HUES48 (cell line): ENCODE measurements at regions not wholly inside any gene's neighbourhood (a gene's known extent, or its start where the extent isn't known, plus 50 kb on each side); places are given as distances from the start of the nearest gene placed in this dataset.

ENCODE experiments used
- H3K27ac ChIP-seq: one replicate; pipeline ENCODE4 v1.7.0; 2013; ENCODE audit warnings: low read depth, low read length, inconsistent platforms
- H3K27me3 ChIP-seq: 2 replicates; pipeline ENCODE4 v1.6.1; 2013; ENCODE audit warnings: mild to moderate bottlenecking, low read length; ENCODE audit not compliant: control insufficient read depth, insufficient read depth
- H3K36me3 ChIP-seq: 2 replicates; pipeline ENCODE4 v1.6.1; 2013; ENCODE audit warnings: low read length; ENCODE audit not compliant: control insufficient read depth, insufficient read depth
- H3K4me1 ChIP-seq: 2 replicates; pipeline ENCODE4 v1.6.1; 2013; ENCODE audit warnings: mild to moderate bottlenecking, low read length; ENCODE audit not compliant: control insufficient read depth, insufficient read depth
- H3K4me3 ChIP-seq: 2 replicates; pipeline ENCODE4 v1.5.1; 2013; ENCODE audit warnings: mild to moderate bottlenecking, low read depth, low read length
- H3K9ac ChIP-seq: 2 replicates; pipeline ENCODE4 v1.6.1; 2013; ENCODE audit warnings: mild to moderate bottlenecking, low read depth, low read length, moderate library complexity
- H3K9me3 ChIP-seq: 2 replicates; pipeline ENCODE4 v1.6.1; 2013; ENCODE audit warnings: low read length; ENCODE audit not compliant: control insufficient read depth, insufficient read depth

DNA sequence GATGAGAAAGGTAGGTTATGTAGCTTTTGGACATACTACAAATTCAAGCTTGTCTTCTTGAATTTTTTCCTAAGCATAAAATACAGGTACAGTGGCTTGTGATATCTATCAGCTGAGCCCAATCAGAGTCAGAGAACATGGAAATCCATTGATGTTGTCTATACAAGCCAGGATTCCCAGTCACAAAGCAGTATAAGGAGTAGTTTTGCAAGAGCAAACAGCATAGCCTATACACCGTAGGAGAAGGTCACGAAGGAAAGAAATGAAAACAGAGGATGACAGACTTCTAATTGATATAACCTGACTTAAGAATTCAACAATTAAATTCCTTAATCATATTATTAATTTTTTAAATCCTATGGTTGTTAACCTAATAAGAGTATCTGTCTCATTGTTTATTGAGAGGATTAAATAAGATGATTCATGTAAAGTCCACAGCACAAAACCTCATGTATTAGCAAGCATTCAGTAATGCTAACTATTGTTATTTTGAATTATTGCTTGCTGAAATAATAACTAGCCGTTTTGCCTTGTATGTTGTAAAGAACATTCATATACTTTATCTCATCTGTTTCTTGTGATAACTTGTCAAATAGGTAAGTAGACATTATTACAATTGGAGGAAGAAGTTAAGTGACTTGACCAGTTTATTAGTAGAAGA lies 276.6 kb upstream of the ZPLD1 start:
- Histone ChIP-seq H3K4me3 (no peak overlapping the region), H3K27ac (no peak overlapping the region), H3K4me1 (no peaks in the 10 kb centered on the region), H3K36me3 (no peaks in the 10 kb centered on the region), H3K27me3 (no peaks in the 10 kb centered on the region), H3K9ac (no peak overlapping the region), H3K9me3 (no peaks in the 10 kb centered on the region)

DNA sequence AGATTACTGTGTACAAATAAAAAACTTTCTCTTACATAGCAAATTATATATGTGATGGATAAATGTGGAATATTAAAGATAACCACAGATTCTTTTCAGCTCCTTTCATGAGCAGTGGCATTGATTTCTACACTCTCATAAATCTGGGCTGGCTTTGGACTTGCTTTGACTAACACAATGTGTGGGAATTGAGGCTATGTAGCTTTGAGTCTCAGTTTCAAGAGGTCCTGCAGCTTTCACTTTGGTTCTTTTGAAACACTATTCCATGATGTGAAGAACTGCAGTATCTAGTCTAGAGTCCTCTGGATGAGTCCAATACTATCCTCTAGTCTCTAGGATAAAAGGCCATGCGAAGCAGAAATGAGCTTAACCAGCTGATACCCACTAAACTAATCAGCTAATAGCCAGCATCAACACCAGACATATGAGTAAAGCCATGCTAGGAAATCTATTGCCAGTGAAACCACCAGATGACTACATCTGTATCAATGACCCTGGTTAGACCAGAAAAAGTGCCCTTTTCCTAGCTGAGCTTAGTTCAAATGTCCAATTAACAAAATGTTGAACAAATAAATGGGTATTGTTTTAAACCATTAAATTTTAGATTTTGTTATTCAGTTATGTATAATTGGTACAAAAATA lies 274.9 kb upstream of the ZPLD1 start:
- no peak overlapping the region for H3K27ac ChIP-seq
- no peaks in the 10 kb centered on the region for H3K4me1 ChIP-seq
- no peak overlapping the region for H3K9ac ChIP-seq
- H3K9me3 ChIP-seq = no peaks in the 10 kb centered on the region
- no peaks in the 10 kb centered on the region for H3K36me3 ChIP-seq
- no peak overlapping the region for H3K4me3 ChIP-seq
- H3K27me3 ChIP-seq = no peaks in the 10 kb centered on the region

DNA sequence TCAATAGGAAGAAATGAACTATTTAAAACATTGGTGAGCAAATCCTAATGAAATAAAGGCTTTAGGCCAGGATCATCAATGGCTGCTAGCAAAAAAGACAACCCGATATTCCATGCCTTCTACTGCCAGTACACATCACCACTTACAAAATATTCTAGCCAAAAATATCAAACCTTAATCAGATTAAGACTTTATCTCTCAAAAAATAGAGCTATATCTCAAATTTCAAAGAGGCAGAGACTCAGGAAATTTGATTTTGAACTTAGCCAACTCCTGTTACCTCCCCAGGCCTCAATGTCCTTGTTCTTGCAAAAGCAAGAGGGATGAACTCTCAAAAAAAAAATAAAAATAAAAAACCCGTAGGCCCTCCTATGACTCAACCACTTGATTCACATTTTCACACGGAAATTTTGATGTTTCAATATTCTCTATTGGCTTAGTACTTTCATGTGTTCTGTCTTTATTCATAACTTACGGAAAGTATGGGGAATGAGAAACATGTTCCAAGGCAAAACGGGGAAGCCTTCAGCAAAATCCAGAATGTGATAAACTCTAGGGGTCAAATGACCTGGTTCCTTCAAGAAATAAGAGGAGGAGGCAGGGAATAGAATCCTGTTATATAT lies 273.3 kb upstream of the ZPLD1 start:
- H3K27ac ChIP-seq = no peak overlapping the region
- no peaks in the 10 kb centered on the region for H3K27me3 ChIP-seq
- H3K9me3 ChIP-seq = no peaks in the 10 kb centered on the region
- H3K9ac ChIP-seq = no peak overlapping the region
- H3K36me3 ChIP-seq = no peaks in the 10 kb centered on the region
- no peaks in the 10 kb centered on the region for H3K4me1 ChIP-seq
- no peak overlapping the region for H3K4me3 ChIP-seq

DNA sequence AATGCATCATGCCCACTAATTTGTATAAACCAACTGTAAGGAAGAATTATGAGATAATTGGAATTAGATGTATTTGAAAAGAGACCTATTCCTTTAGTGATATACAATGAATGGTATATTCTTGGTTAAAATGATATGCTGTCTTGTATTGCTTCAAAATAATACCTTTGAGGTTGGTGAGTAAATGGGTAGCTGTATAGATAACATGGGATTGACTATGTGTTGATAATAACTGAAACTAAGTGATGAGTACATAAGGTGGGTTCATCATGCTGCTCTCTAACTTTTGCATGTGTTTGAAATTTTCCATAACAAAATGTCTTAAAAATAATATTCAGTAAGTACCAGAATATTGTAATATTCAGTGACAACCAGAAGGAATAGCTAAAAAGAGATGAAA lies 272.6 kb upstream of the ZPLD1 start:
- H3K9ac ChIP-seq = no peak overlapping the region
- H3K9me3 ChIP-seq = no peaks in the 10 kb centered on the region
- H3K27me3 ChIP-seq = no peaks in the 10 kb centered on the region
- H3K27ac ChIP-seq = no peak overlapping the region
- no peaks in the 10 kb centered on the region for H3K36me3 ChIP-seq
- H3K4me1 ChIP-seq = no peaks in the 10 kb centered on the region
- H3K4me3 ChIP-seq = no peak overlapping the region

DNA sequence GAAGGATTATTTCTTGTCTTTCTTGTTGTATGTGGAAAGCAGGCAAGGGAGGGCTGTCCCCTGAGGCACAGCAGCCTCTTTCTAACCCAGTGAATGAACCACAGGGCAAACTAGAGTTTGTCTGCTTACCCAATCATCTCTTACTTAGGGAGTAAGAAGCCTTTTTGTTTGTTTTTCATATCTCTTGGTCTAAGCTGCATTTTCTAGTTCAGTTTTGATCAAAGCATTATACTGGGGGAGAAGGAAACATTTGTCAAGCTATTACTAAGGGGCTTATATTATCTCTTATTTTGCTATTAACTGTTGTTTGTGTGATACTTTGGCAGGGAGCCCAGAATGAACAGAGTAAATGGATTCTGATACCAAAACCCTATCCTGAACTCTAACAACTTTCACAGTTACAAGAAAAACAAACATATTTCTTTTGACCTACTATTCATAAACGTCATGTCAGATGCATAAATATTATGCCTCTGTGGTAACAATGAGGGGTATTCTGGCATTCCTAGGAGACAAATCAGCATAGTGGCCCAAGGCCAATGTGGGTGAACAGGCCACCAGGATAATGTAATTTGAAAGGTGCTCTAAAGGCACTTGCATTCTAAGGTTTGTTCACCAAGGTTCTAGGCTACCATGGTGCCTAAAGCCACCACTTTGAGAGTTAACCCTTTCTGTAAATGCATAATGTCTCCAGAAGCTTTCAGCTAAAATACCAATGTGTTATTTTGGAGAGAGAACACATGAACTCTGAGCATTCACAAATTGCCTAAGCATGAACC lies 271.6 kb upstream of the ZPLD1 start:
- H3K9me3 ChIP-seq = no peaks in the 10 kb centered on the region
- no peaks in the 10 kb centered on the region for H3K36me3 ChIP-seq
- H3K9ac ChIP-seq = no peak overlapping the region
- no peaks in the 10 kb centered on the region for H3K4me1 ChIP-seq
- H3K27me3 ChIP-seq = no peaks in the 10 kb centered on the region
- no peak overlapping the region for H3K27ac ChIP-seq
- no peak overlapping the region for H3K4me3 ChIP-seq

DNA sequence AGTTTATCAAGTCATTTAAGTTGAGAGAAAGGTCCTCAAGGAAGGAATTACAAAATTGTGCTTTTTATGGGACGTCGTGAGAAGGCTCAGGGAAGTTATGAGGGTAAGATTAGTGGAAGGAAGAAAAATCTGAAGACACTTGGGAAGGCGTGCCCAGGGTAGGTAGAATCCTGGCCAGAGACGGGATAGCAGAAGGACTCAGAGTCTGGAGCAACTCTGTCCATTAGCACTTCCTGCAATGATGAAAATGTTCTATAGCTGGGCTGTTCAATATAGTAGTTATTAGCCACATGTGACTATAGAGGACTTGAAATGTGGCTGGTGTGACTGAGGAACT lies 271.0 kb upstream of the ZPLD1 start:
- Histone ChIP-seq H3K36me3 (no peaks in the 10 kb centered on the region), H3K27me3 (no peaks in the 10 kb centered on the region), H3K9ac (no peak overlapping the region), H3K4me1 (no peaks in the 10 kb centered on the region), H3K27ac (no peak overlapping the region), H3K4me3 (no peak overlapping the region), H3K9me3 (no peaks in the 10 kb centered on the region)

DNA sequence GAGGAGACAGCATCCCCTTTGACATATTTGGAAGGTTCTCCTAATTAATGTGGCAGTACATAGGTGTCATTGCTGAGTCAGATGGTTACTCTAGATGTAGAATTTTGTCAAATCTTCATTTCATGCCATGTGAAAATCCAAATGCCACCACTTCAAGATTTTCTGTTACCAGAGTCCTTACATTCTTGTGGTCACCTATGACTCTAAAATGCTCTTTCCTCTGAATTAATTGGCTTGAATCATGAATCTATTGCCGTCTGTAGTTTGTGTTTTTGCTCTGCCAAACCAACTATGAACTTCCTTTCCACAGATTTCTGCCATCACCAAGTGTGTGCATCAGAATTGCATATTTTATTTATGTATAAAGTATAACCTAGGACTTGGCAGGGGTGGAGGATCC lies 269.4 kb upstream of the ZPLD1 start:
- Histone ChIP-seq H3K27ac (no peak overlapping the region), H3K9me3 (no peaks in the 10 kb centered on the region), H3K4me3 (no peak overlapping the region), H3K9ac (no peak overlapping the region), H3K4me1 (no peaks in the 10 kb centered on the region), H3K27me3 (no peaks in the 10 kb centered on the region), H3K36me3 (no peaks in the 10 kb centered on the region)

DNA sequence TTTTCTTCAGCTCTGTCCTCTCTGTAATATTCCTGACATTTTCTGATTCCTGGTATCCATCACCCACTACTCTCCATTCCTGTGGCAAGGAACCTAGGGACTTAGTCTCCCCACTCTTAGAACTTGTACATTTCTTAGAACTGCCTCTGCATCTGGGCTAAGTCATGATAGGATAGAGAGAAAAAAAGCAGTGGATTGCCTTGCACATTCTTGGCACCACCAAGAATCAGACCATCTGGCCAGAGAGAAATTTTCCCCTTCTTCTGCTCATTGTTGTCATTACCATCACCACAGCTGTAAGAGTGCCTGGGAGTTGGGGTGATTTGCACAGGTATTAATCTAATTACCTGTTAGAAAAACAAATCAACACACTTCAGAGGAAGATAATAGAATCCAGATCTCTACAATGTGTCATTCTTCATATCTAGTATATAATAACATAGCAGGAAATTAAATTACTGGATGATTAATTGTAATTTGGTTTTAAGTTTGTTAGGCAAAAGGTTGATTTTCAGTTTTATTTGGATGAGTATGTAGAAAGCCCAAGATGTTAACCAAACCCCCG lies 264.8 kb upstream of the ZPLD1 start:
- Histone ChIP-seq H3K9me3 (no peaks in the 10 kb centered on the region), H3K9ac (no peak overlapping the region), H3K36me3 (no peaks in the 10 kb centered on the region), H3K27ac (no peak overlapping the region), H3K4me1 (no peaks in the 10 kb centered on the region), H3K27me3 (no peaks in the 10 kb centered on the region), H3K4me3 (no peak overlapping the region)

DNA sequence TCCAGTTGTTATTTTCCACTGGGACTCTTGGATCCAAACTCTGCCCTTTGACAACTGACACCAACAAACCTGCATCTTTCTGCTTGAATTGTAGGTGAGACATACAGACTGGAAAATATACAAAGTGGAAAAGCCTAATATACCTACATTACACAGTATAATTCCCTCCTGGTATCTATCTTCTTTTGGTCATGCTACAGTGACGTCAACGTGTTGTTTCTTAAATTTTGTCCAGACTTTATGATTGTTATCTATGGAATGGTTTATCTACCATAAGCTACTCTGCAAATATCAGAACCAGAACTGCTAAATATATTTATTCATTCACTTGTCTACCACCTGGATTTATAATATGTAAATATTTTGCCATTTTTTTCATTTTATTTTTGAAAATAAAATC lies 264.3 kb upstream of the ZPLD1 start:
- Histone ChIP-seq H3K27me3 (no peaks in the 10 kb centered on the region), H3K9me3 (no peaks in the 10 kb centered on the region), H3K4me1 (no peaks in the 10 kb centered on the region), H3K9ac (no peak overlapping the region), H3K36me3 (no peaks in the 10 kb centered on the region), H3K4me3 (no peak overlapping the region), H3K27ac (no peak overlapping the region)

DNA sequence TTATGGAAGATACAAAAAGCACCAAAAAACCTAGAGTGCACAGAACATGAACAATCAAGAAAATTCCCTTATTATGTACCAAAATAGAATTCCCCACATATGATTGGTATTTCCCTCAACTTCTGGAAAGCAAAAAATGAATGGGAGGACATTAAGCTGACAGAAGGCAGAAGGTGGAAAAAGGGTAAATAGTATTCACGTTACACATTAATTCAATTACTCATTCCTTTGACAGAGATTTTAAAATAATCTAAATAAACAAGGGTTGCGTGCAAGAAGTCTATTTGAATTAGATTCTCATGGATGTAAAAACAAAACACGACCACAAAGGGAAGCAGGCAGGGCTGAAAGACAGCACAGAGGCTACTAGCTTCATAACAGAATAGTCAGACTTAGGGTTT lies 260.5 kb upstream of the ZPLD1 start:
- no peak overlapping the region for H3K4me3 ChIP-seq
- no peaks in the 10 kb centered on the region for H3K36me3 ChIP-seq

More for the DNA sequence above, 260.5 kb upstream of the ZPLD1 start:
- H3K27ac ChIP-seq = no peak overlapping the region
- H3K4me1 ChIP-seq = no peaks in the 10 kb centered on the region
- no peaks in the 10 kb centered on the region for H3K9me3 ChIP-seq
- H3K27me3 ChIP-seq = no peaks in the 10 kb centered on the region
- H3K9ac ChIP-seq = no peak overlapping the region
